HG03103 (cell line): ENCODE measurements at regions not wholly inside any gene's neighbourhood (a gene's known extent, or its start where the extent isn't known, plus 50 kb on each side); places are given as distances from the start of the nearest gene placed in this dataset.
A peak's percentile ranks its signal among the peaks of the same experiment; 100 is the strongest.
"Not testable (repeated sequence)": the region's sequence is repeated elsewhere in the genome, so short reads cannot be mapped to it uniquely, and the experiment has no call there.

Experiments
- ATAC-seq: cut with Tn5 transposase; IDR thresholded peaks from one replicate; pipeline ENCODE4 v1.9.1; 2021; ENCODE audit warnings: low read depth; ENCODE audit not compliant: unreplicated experiment

DNA sequence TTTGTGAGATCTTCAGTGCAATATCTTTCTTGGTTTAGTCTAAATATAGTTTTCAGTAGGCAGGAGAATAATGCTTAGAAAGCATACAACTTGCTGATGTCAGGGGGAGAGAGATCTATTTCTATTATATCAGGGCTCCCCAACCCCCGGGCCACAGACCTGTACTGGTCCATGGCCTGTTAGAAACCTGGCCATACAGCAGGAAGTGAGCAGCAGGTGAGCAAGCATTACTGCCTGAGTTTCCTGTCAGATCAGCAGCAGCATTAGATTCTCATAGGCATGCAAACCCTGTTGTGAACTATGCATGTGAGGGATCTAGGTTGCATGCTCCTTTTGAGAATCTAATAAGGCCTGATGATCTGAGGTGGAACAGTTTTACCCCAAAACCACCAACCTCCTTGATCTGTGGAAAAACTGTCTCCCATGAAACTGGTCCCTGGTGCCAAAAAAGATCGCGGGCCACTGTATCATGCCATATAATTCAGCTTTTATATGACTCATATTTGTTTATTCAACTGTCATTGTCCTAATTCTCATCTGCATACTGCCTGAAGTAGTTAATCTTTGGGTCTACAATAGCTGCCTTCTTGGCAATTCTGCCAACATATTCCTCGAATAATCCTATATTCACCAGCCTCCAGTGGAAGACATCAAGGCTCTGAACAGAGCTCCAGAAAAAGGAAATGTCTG, 163.6 kb upstream of the DYRK2 start:
- no peak for ATAC-seq

DNA sequence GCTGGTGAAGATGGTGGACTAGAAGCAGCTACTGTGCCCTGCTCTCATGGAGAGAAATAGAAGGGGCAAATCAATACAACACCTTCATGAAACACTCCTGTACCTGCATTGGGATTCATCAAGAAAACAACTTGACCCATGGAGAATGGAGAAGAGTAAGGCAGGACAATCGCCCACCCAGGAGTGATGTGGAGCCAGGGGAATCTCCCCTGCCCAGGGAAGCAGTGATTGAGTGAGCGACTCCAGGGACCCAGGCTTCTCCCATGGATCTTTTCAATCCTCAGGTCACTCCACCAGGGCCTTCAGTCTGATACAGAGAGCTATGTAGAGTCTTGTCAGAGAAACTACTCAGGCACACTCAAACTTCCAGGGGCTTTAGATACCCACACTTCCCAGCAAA, 161.9 kb upstream of the DYRK2 start:
- ATAC-seq, result no peak

DNA sequence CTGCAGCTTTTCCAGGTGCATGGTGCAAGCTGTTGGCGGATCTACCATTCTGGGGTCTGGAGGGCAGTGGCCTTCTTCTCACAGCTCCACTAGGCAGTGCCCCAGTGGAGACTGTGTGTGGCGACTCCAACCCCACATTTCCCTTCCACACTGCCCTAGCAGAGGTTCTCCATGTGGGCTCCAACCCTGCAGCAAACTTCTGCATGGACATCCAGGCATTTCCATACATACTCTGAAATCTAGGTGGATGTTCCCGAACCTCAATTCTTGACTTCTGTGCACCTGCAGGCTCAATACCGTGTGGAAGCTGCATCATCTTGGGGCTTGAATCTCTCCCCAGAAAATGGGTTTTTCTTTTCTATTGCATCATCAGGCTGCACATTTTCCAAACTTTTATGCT, 160.2 kb upstream of the DYRK2 start:
- not testable (repeated sequence) for ATAC-seq

DNA sequence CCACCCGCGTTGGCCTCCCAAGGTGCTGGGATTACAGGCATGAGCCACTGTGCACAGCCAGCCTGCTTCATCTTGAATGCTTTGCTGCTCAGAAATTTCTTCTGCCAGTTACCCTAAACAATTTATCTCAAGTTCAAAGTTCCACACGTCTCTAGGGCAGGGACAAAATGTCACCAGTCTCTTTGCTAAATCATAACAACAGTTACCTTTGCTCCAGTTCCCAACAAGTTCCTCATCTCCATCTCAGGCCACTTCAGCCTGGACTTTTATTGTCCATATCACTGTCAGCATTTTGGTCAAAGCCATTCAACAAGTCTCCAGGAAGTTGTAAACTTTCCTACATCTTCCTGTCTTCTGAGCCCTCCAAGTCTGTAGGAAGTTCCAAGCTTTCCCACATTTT, 159.5 kb upstream of the DYRK2 start:
- ATAC-seq, result no peak

DNA sequence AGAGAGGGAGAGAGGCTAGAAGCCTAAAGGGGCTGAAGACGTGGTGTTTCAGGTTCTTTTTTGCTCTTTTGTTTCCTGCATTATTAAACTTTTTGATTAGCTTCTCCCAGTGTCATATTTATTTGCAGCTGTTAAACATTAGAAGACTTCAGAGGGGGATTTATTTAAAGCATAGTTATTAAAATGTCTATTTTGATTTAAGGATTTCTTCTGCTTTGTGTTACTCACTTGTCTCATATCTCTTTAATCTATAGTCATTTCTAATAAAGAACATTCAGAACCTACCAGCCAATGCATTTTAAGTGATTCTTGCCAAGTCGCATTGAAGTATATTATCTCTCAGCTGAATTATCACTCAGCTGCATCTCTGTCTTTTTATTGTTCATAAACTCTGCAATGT, 152.0 kb upstream of the DYRK2 start:
- ATAC-seq, result no peak

DNA sequence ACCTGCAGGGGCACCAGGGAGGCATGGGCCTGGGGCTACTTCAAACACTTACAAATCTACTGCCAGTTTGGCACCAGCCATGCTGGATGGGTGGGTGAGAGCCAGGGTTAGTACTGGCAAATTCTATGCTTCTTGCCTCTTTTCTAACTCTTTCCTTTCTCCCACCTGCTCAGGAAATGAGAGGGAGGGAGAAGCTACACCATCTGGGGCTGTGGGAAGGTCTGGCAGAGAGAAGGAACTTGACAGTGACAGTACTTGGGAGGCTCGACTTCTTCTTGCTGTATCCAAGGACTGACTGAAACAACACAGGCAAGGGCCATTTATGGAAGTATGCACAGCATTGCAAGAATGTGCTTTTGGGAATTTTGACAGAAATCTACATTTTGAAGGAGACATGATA, 149.6 kb upstream of the DYRK2 start:
- ATAC-seq, result no peak

DNA sequence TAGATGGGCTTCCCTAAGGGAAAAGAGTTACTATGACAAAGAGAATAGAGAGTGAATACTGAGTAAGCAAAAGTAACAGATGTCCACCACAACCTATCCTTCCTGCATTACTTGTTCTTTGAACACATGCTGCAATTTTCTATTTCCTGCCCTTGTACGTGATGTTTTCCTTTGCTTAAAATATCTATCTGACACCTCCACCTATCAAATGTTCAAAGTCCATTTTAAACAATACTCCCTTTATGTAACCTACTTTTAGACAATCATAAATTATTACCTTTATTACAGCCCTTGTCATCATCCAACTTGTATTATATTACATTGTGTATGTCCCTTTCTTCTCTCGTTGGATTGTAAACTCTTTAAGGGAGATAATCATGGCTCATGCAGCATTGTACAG, 147.2 kb upstream of the DYRK2 start:
- ATAC-seq, result no peak

DNA sequence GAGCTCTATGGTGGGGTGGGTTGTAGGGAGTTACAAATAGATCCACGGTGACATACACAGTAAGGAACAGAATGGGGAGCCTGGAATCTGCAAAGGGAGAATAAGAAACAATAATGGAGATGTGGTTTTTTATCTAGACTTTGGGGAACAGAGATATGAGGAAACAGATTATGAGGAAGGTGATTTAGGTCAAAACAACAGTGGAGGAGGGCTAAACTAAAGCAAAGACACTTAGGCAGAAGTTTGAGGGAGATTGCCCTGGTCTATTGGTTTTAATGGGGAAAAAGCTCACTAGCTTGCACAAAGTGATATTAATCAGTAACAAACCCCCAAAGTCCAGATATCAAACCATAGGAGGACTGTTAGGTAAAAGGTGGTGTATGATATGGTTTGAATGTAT, 144.5 kb upstream of the DYRK2 start:
- ATAC-seq, result no peak

DNA sequence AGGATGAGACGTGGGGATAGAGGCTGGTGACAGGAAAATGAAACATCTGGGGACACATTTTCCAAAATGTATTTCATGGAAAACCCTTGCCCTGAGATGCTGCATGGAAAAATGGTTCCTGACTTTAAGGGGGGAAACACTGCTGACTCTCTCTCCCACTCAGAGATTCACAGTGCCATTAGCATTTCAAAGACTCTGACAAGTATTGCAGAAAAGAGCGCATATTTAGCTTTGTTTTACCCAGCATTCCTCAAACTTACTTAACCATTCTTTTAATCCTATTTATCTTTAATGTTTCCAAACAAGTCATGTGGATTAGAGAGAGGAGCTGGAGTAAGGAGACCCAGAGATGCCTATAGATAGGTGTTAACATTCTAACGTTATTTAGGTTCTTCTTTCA, 141.8 kb upstream of the DYRK2 start:
- no peak for ATAC-seq

DNA sequence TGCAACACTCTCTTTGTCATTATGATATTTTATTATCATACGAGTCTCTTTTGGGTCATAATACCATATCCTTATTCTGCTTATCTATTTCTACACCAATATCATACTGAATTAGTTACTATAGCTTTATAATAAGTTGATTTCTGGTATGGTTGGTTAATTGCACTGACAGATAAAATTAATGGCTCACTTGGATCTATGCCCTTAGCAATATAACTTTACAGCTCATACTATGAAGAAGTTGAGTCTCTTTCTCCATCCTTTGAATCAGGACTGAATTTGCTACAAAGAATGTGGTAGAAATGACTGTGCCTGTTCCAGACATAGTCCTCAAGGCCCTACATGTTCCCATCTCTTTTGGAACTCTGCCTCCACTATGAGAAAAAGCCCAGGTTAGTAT, 139.7 kb upstream of the DYRK2 start:
- ATAC-seq, result no peak

DNA sequence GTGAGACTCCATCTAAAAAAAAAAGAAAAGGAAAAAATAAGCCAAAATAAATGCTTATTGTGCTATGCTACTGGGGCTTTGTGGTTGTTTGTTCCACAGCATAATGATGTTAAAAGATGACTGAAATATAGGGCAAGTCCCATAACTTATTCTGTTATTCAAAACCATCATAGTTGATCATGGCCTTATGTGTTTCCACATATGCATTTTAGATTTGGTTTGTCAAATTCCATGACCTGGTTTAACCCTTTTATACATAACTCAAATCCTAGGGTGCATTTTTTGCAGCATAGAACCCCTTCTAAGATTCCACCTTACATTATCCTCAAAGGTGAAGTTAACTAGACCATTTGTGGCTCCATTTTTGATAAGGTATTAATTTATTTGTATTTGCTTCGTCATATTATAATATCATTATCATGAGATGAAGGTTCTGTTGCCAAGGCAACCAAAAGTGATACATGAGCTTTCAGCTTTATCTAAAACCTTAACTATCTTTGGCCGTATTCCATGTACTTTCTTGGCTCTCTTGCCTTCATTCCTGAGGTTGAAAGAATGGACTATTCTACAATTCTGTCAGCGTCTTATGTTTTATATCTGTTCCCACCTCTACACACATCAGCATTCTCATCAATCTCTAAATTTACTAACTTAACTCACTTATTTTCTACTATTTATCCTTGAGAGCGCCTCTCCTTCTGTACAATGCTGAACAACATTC, 138.7 kb upstream of the DYRK2 start:
- no peak for ATAC-seq

DNA sequence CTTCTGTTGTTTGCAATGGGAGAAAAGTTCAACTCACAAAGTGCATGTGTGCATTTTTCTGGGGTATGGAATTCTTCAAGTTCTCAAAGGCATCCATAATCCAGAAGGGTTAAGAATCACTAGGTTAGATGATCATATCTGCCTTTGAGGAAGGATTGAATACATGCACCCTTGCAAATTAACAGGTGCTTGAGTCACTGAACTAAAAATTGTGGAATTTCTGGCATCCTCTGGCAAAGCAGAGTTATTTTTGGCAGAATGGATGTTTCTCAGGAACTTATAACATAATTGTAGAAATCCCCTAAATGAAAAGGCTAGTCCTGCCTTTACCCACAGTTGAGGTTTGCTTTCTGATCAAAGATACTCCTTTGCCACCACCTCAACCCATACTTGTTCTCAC, 136.5 kb upstream of the DYRK2 start:
- no peak for ATAC-seq

DNA sequence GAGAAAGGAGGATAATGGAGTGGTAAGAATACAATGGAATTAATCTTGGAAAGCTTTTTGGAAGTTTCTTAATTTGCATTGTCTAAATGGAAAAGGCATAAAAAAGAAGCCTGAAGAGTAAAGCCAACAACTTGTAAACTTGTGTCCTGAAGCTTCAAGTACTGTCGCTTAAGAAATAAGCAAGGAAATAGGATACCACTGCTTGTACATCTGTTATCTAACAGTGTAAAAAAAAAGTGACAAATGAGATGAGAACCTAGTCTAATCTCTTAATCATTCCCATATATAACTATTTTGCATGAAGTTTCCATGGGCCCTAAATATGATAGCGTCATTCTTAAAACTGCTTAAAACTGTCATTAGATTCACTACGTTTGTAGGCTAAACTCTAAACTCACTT, 134.0 kb upstream of the DYRK2 start:
- ATAC-seq, result no peak

DNA sequence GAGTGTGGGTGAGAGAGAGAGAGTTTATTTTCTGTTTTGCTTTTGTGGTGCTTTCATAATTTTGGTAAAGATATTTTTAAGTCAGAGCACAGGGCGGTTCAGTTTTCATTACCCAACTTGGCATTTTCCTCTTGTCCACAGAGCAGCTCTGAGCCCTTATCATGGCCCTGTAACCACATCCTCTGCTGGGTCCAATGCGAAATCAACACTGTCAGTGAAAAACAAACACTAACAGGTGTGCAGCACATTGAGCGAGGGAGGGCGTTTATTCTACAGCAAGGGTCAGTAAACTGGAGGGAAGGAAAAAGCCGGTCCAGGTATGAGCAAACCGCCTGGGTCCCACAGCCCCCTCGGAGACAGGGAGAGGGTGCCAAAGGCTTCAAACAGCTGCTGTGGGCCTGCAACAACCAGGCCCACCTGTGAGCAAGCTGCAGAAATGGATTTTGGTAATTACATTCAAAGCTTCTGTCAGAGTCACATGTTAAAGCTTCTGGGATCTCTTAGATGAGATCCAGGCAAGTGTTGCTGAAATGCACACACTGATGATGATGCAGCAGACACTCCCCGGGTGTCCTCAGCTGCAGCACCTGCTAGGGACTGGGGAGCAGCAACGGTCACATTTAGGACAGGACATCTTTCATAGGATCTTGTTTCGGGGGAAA, 132.7 kb upstream of the DYRK2 start:
- peak; percentile 75 for ATAC-seq

DNA sequence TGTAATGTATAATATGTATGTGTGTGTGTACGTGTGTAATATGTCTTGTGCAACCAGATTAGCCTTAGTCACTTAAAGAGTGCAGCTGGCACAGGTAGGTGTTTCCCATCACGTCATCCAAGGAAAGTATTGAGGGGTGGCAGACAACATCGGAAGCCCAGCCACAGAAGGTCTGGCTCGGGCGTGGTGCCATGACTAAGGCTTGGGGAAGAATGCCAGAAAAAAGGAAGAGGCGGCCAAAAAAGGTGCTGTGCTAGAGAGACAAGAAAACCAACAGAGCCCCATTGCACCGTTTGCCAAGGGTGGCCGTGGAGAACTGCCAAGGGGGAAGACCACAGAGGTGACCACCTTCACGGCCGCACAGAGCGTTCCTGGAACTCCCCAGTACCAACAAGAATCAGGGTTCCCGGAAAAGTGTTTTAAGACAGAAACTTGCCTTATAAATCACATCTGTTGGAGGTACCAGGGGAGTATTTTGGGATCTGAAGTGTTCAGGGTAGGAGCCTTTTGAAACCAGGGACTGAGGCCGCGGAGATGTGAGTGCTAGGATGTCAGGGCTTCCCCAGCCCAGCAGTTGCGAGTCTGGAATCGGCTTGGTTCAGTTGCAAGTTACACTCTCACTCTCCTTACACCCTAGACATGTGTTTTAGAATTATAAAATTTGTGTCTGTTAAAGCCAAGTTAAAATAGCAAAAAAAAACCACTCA, 131.2 kb upstream of the DYRK2 start:
- ATAC-seq, result no peak

DNA sequence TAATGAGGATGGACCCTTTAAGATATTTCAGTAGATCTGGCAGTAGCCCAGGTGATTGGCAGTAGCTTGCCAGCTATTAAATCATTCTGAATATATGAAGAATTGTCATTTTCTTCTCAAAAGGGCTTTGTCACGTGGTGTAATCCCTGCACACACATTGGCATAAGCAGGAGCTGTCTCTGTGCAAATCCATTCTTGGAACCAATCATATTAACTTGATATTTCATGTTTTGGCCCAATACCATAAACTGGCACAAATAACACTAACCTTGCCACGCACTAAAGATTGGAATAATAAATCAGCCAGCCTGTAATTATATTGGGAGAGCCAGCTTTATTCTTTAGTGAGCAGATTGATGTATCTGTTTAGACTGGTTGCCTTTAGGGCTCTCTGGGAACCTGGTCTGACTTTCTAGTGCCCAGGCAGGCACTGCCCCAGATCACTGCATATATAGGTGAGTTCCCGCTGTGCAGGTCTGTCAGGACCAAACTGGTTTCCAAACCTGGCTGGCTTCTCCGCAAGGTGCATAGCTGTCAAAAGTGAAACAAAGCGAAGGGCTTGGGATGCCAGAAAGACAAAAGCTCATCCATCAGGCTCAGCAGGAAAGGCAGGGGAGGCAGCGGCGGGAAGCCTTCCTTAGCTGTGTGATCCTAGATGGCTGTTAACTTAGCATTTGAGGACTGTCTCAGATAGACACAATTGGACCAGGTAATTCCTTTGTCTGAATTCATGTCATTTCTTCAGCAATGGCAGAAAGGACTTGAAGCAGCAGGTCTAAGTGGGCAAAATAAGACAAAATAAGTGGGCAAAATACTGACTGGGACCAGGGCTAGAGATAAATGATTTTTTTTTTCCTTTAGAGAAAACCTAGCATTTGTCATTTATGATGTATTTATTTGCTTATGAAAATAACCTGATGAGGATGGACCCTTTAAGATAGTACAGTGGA, 128.8 kb upstream of the DYRK2 start:
- no peak for ATAC-seq

DNA sequence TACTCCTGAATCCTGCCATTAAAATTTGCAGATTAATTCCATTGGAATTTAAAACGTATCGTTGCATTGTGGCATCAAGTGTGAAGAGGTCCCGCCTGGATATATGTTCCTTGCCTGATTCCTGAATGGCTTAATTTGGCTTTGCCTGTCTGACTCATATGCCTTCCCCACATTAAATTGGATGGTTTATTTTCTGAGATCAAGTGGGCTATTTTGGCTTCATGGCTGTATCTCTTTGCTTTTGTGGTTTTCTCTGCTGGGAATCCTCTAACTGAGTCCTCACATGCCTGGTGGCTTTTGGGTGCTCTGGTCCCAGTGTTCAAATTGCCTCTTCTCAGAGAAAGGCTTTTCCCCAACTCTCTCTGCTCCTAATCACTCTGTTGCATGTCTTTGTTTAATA, 127.9 kb upstream of the DYRK2 start:
- ATAC-seq, result no peak

DNA sequence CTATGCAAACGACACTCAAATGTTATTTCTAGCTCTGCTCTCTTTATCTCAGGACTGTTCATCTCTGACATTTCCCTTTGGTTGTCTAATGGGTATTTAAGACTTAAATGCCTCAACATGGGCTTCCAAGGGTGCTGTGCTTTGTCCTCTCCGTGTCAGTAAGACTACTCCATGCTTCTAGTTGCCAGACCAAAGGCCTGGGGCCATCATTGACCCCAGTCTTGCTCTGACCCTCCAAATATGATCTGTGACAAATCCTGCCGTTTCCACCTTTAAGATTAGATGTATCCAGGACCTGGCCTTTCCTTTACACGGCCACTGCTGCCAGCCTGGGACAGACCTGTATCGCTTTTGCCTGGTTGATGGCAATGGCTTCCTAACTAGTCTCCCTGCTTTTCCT, 126.3 kb upstream of the DYRK2 start:
- no peak for ATAC-seq

DNA sequence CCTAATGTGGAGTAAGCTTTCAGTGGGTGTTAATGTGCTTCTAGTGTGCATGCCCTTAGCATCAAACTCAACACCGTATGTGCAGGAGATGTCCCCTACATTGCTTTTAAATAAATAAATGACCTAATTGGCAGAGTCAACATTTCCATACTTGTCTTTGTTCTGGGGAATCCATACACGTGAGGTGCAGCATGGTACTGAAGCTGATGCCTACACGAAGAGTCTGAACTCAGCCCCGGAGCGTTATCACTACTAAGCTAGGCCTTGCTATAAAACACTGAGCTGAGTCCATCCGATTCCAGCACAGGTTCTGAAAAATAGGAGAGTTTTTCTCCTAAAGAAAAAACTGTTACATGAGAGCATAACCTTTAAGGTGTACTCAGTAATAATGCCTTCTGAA, 125.0 kb upstream of the DYRK2 start:
- no peak for ATAC-seq

DNA sequence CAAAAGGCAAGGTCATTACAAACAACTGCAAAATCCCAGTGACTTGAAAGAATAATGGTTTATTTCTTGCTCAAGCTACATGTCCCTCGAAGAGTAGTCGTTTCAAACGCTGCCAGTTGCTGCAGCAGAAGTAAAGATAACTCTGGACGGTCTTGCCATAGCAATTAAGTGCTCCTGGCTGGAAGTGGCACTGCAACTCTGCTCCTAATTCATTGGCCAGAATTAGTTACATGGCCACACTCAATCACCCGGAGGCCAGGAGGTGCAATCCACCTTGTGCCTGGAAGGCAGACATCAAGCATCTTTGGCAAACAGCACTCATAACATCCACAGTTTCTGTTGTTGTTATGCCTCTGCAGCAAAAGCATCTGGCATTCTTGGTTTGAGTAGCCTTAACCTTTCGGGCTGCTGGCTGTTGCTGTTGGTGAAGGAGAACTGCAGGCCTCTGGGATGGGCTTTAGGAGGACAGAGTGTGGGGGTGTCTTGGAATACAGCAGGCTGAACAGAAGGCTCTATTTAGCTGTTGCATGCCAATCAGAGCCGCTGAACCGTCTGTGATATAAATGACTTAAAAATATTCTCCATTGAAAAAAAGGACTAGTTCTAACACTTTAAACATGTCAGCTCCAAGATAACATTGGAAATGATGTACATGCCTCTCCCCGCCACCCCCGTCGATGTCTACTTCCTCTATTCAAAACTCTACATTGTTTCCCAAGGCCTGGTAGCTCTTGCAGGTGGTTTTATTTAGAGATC, 123.5 kb upstream of the DYRK2 start:
- no peak for ATAC-seq
